GM20431 (cell line): ENCODE measurements at regions not wholly inside any gene's neighbourhood (a gene's known extent, or its start where the extent isn't known, plus 50 kb on each side); places are given as distances from the start of the nearest gene placed in this dataset.

Experiments used
- in situ Hi-C: fragments of 300-500 bp; cut with MseI, MboI; formaldehyde crosslinking; loops from one replicate; pipeline ENCODE4 v1.15.0; 2020; ENCODE audit warnings: low sequenced_read_pairs; ENCODE audit not compliant: unreplicated experiment

- in situ Hi-C loops: no loop called here
Measured at GRCh38 chr2:129152514-129152913, 827.0 kb upstream of the RAB6C start.

GRCh38 chr2:129160879-129161278 lies 818.6 kb upstream of the RAB6C start:
- in situ Hi-C loops: no loop called here

DNA sequence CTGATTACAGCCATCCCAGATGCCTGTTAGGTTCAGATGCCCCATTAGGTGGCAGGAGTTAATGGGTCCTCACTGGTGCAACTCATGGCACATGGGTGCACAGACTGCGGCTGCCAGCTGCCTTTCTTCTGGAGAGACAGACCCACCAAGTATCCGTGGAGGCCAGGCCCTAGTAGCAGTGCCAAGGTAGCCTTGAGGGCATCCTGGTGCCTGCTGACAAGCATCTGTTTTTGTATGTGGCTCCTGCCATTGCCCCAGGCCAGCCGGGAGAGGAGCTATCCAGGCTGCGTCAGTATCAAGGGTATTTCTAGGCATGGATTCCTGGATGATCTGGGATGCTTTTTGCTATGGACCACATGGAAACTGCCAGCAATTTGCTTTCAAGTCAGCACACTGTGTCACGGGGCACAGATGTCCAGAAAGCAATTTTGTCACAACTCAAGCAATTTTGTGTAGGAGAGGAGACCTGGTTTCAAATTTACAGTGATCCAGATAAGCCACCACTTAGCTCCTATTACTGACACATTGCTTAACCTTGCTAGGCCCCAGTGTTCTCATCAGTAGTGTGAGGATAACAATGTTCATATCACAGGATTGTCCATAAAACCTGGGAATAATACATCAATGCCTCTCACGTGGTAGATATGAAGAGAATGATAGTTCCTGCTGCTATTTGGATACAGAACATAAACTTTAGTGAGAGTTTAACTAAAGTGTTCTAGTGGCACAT lies 815.1 kb upstream of the RAB6C start:
- in situ Hi-C loops: no loop called here

DNA sequence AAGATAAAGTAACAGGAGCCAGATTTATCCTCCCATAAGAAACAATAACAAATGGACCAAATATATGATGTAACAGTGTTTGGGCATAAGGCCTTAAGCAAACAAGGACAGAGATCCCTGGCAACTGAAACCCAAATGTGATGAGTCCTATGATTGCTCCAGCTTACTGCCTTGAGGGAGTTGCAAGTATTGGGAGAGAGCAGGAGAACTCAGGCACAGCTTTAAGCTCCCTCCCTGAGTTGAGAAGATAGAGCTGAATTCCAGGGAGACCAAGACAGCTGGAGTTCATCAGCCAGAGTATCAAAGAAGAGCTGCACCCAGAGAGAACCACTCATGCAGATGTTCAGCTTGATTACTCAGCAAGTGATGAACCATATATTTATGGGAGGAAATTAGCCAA lies 814.5 kb upstream of the RAB6C start:
- in situ Hi-C loops: no loop called here

- in situ Hi-C loops: no loop called here
Measured at GRCh38 chr2:129167456-129167855, 812.0 kb upstream of the RAB6C start.

DNA sequence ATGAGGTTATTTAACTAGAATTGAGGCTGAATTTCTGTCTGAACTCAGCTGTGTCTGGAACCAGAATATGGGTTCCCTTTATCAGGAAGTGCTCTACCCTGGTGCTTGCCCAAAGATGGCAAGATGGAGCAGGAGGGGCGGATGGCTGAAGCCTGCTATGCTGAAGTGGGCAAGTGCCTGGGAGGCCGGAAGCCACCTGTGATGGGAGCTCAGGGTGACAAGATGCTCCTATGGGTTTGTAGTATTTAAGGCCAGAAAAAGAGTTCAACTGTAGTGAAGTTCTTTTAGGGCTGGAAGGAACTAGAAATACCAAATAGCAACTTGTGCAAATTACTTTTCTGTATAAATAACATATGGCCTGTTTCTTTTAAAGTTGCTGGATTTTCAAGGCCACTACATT lies 808.9 kb upstream of the RAB6C start:
- in situ Hi-C loops: no loop called here

- in situ Hi-C loops: no loop called here
Measured at GRCh38 chr2:129174143-129174542, 805.3 kb upstream of the RAB6C start.

- in situ Hi-C loops: no loop called here
Measured at GRCh38 chr2:129175051-129175450, 804.4 kb upstream of the RAB6C start.

DNA sequence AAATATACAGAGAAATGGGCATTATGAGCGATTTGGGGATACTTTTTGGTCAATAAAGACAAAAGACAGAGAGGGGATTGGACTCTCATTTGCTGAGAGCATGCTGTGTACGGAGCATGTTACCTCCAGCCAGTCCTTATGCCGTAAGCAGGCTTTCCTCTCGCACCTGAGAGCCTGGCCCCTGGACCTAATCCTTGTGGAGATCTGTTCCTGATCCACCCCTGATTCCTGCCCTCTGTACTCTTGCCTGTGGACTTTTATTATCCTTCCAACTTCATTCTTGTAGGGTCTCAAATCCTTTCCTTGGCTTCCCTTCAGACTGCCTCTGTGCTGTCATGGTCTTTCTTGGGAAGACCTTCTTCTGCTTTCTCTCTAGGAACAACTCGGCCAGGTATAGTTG lies 803.1 kb upstream of the RAB6C start:
- in situ Hi-C loops: no loop called here

GRCh38 chr2:129178356-129178755 lies 801.1 kb upstream of the RAB6C start:
- in situ Hi-C loops: no loop called here

GRCh38 chr2:129179199-129179598 lies 800.3 kb upstream of the RAB6C start:
- in situ Hi-C loops: no loop called here

DNA sequence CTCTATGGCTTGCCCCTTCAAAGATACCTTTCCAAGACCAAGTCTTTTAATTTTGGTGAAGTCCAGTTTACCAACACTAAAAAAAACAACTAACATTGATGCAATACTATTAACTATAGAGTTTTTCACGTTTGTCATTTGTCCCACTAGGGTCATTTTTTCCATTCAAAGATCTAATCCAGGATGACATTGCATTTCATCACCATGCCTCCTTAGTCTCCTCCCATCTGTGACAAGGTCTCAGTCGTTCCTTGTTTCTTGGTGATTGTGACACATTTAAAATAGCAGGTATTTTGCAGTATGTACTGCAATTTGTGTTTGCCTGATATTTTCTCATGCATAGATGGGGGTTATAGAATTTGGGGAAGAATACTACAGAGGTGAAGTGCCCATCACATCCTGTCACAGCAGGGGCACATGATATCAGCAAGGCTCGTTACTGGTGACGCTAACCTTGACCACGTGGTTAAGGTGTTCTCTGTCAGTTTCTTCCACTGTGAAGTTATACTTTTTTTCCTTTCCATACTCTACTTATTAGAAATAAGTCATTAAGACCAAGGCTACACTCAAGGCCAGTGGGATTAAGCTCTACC lies 799.2 kb upstream of the RAB6C start:
- in situ Hi-C loops: no loop called here

DNA sequence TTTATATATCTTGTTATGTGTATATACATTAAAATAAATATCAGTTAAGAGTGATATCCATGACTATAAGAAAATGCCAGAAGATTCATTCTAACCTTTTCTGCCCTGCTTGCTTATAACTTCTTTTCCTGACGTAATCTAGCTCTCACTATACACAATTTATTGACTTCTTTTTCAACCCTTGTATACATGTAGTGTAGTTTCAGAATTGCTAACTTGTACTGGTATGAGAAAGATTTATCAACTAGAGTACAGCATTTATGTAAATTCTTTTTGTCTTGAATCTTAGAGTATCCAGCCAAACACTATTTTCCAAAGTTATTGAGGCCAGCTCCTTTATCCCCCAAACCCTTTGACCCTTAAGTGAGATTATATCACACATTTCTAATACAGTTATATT lies 798.0 kb upstream of the RAB6C start:
- in situ Hi-C loops: no loop called here

- in situ Hi-C loops: no loop called here
Measured at GRCh38 chr2:129181963-129182362, 797.5 kb upstream of the RAB6C start.

GRCh38 chr2:129187343-129187742 lies 792.1 kb upstream of the RAB6C start:
- in situ Hi-C loops: no loop called here

- in situ Hi-C loops: no loop called here
Measured at GRCh38 chr2:129188451-129188850, 791.0 kb upstream of the RAB6C start.

- in situ Hi-C loops: no loop called here
Measured at GRCh38 chr2:129189617-129190319, 789.7 kb upstream of the RAB6C start.

DNA sequence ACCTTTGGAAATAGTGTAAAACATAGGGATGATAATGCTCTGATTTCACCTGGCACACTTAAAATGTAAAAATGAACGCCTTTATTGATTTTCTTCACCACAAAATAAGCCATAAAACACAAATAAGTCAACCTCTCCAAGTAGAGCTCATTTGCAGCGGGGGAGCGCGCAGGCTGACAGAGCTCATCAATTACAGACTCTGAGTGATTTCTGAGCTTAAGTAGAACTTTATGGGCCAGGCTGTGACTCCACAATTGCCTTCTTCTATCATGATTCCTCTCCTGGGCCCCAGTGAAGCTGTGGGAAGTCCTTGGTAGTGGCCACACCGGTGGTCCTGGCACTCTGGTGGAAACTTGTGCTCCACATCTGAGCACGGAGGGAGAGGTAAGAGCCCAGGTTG lies 789.0 kb upstream of the RAB6C start:
- in situ Hi-C loops: no loop called here

DNA sequence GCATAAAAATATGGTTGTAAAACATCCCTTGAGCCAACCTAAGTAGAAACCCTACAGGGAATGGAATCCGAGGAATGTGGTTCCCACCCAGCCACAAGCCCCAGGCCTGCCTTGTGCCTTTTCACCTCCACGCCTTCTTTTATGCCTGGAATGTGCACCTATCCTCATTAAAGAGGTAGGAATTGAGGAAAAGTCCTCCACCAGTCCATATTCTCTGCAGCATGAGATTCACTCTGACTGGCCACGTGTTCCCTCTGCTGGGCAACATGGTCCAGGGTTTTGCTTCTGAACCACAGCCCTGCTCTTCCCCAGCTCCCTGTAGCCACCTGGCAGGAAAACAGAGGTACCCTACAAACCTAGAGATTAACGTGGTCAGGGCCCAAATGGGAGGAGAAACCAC lies 787.9 kb upstream of the RAB6C start:
- in situ Hi-C loops: no loop called here

DNA sequence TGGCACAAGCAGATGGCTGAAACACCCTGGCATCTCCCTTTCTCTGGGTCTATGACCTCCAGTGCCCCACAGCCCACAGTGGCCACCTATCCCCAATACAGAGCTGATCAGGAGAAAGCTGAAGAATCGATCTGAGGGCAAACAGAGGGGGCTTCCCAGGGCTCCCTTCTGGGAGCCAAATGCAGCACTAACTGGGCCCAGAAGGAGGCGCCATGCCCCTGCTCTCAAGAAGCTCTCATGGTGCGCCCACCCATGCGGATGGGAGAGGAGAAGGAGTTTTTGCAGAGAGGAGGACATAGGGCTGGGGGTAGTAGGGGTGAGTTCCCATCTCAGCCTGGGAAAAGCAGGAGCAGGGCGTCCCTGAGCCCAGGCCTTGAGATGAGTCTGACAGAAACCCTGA lies 787.3 kb upstream of the RAB6C start:
- in situ Hi-C loops: no loop called here

DNA sequence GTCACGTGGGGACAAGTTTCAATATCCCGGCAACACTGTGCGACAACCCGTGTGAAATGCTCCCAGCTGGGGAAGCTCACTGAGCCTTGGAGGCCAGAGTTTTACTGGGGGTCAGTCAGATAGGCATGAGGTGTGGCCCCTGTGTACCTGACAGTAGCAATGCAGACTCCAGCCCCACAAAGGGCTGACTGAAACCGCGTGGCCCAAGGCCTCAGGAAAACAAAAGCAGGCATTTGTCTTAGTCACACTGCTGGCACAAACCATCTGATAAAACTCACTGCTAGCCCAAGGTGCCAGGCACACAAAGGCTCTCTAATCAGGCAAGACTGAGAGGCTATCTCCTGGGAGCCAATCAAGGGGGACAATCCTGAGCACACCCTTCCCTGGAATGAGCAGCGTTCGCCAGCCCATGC lies 786.6 kb upstream of the RAB6C start:
- in situ Hi-C loops: no loop called here
